ENCODE measurements at regions not wholly inside any gene's neighbourhood (a gene's known extent, or its start where the extent isn't known, plus 50 kb on each side); places are given as distances from the start of the nearest gene placed in this dataset.

DNA sequence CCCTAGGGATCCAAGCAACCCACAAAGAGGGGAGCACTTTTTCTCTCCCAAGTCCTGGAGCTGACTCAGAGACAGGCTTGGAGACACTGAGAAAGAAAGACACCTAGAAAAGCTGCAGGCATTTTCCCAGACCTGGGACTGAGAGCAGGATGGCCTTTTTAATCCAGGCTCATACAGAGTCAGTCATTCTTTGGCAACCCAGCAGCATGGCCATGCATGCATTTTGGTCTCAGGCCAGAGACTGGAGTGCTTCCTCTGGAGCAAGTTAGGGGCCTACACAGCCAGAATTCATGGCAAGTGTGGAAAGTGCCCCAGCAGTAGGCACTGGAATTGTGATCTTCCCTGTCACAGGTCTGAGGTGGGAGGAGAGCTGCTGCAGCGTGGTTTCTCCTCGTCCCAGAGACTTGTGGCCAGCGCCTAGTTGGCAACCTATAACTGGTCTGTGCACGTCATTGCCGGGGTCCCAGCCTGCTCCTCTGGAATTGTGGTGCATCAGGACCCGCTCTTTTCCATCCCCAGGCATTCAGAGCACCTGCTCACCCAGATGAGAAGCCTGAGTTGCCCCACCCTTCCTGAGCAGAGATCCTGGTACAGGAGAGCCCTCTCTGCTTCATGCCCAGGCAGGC lies 231.9 kb upstream of the RAB6C start:
- DNase-seq = no peak
- in situ Hi-C loops (cut with HindIII; ENCODE audit: low pct_ligation_motif_present, low sequenced_read_pairs) = no loop called here
- Histone ChIP-seq H3K27me3 (replicated peaks) (no peaks in the 10 kb centered on the region), H3K27ac (no peak overlapping the region), H3K36me3 (replicated peaks) (no peaks in the 10 kb centered on the region), H3K4me3 (ENCODE audit: low read depth, low read length) (no peak overlapping the region)
- TF ChIP-seq, protein P1, sequence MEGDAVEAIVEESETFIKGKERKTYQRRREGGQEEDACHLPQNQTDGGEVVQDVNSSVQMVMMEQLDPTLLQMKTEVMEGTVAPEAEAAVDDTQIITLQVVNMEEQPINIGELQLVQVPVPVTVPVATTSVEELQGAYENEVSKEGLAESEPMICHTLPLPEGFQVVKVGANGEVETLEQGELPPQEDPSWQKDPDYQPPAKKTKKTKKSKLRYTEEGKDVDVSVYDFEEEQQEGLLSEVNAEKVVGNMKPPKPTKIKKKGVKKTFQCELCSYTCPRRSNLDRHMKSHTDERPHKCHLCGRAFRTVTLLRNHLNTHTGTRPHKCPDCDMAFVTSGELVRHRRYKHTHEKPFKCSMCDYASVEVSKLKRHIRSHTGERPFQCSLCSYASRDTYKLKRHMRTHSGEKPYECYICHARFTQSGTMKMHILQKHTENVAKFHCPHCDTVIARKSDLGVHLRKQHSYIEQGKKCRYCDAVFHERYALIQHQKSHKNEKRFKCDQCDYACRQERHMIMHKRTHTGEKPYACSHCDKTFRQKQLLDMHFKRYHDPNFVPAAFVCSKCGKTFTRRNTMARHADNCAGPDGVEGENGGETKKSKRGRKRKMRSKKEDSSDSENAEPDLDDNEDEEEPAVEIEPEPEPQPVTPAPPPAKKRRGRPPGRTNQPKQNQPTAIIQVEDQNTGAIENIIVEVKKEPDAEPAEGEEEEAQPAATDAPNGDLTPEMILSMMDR (IDR thresholded peaks at IDR 0.05; ENCODE audit: low read depth, low read length, missing control alignments) = no peak

DNA sequence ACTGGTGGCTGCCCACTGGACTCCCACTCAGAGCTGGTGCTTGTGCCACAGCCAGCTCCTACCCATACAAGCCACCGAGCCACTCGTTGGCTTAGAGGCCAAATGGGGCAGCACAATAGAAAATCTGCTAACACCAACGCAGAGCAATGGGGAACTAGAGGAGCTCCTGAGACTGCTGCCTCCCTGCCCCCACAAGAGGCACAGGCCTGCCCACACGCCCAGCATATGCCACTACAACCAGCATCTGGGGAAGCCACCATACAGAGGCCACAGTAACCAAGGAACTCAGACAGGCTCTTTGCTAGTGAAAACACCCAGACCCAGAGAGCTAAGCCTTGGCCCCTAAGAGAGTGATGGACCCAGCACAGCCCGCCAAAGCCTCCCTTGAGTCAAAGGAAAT lies 231.2 kb upstream of the RAB6C start:
- TF ChIP-seq, protein P1 (IDR thresholded peaks at IDR 0.05; ENCODE audit: low read depth, low read length, missing control alignments) = no peak
- DNase-seq = no peak
- in situ Hi-C loops (cut with HindIII; ENCODE audit: low pct_ligation_motif_present, low sequenced_read_pairs) = no loop called here
- H3K27me3 ChIP-seq (replicated peaks) = no peaks in the 10 kb centered on the region
- H3K27ac ChIP-seq = no peak overlapping the region
- no peak overlapping the region for H3K4me3 ChIP-seq (ENCODE audit: low read depth, low read length)
- no peaks in the 10 kb centered on the region for H3K36me3 ChIP-seq (replicated peaks)

DNA sequence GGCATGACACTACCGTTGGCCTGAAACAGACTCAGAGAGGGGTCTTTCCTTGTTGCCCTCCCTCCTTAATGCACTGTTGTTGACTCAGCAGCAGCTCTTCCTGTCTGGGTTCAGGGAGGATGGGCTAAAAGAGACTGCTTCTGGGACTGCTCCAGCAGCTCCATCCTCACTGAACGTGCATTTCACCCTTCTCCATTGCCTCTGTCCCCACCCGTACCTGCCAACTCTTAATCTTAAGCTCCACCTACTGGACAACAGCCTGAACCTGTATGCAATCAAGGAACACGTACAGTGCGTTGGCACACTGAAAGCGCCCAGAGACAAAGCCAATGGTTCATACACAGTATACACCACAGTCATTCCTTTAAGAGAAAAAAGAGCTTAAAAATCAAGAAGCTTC lies 230.8 kb upstream of the RAB6C start:
- no peak for DNase-seq
- TF ChIP-seq, protein P1 (IDR thresholded peaks at IDR 0.05; ENCODE audit: low read depth, low read length, missing control alignments) = no peak
- in situ Hi-C loops (cut with HindIII; ENCODE audit: low pct_ligation_motif_present, low sequenced_read_pairs) = no loop called here

DNA sequence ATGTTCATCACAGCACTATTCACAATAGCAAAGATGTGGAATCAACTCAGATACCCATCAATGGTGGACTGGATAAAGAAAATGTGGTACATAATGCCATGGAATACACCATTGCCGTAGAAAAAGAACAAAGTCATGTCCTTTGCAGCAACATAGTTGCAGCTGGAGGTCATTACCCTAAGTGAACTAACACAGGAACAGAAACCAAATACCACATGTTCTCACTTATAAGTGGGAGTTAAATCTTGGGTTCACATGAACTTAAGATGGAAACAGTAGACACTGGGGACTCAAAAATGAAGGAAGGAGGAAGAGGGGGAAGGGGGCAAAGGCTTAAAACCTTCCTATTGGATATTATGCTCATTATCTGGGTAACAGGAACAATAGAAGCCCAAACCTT lies 228.1 kb upstream of the RAB6C start:
- DNase-seq = no peak
- Histone ChIP-seq H3K4me3 (ENCODE audit: low read depth, low read length) (no peak overlapping the region), H3K36me3 (replicated peaks) (no peaks in the 10 kb centered on the region), H3K27me3 (replicated peaks) (no peaks in the 10 kb centered on the region), H3K27ac (no peak overlapping the region)
- TF ChIP-seq, protein P1 (IDR thresholded peaks at IDR 0.05; ENCODE audit: low read depth, low read length, missing control alignments) = no peak
- in situ Hi-C loops (cut with HindIII; ENCODE audit: low pct_ligation_motif_present, low sequenced_read_pairs) = no loop called here

More for the DNA sequence above, 230.8 kb upstream of the RAB6C start:
- Histone ChIP-seq H3K36me3 (replicated peaks) (no peaks in the 10 kb centered on the region), H3K27me3 (replicated peaks) (no peaks in the 10 kb centered on the region), H3K4me3 (ENCODE audit: low read depth, low read length) (no peak overlapping the region), H3K27ac (no peak overlapping the region)

DNA sequence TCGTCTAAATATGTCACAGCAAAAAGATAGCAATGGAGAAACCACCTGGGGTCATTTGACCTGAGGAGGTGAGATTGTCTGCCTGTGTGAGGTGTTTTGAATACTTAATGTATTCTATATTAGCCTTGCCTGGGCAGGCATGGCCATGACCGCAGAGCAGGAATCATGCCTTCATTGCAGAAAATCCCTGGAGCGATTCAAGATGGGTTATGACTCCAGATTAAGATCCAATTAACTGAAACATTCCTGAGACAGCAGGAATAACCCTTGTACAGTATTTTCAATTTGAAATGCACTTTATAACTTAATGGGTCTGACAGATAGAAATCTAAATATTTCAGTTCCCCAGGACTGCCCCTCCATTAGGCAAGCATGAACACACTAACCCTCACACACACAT lies 227.3 kb upstream of the RAB6C start:
- in situ Hi-C loops (cut with HindIII; ENCODE audit: low pct_ligation_motif_present, low sequenced_read_pairs) = no loop called here
- Histone ChIP-seq H3K27me3 (replicated peaks) (no peaks in the 10 kb centered on the region), H3K27ac (no peak overlapping the region), H3K4me3 (ENCODE audit: low read depth, low read length) (no peak overlapping the region), H3K36me3 (replicated peaks) (no peaks in the 10 kb centered on the region)
- TF ChIP-seq, protein P1 (IDR thresholded peaks at IDR 0.05; ENCODE audit: low read depth, low read length, missing control alignments) = no peak
- no peak for DNase-seq

DNA sequence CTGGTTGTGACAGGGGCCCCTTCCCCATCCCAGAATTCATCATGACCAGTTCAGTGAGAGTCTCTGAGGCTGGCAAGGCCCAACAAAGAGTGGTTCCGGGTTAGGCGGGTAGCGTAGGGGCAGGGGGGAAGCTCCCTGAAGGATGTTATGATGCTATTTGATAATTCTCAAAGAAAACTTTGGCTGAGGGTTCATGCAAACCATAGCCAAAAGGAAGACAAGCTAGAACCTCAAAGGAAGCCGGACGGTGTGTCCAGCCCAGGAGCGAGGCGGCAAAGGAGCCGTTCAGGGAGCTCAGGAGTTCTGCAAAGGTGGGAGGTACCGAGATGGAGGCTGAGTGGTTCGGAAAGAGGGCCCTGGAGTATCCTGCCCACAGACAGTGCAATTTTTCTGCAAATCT lies 226.8 kb upstream of the RAB6C start:
- TF ChIP-seq, protein P1 (IDR thresholded peaks at IDR 0.05; ENCODE audit: low read depth, low read length, missing control alignments) = no peak
- no peaks in the 10 kb centered on the region for H3K36me3 ChIP-seq (replicated peaks)
- no peaks in the 10 kb centered on the region for H3K27me3 ChIP-seq (replicated peaks)
- DNase-seq = no peak
- in situ Hi-C loops (cut with HindIII; ENCODE audit: low pct_ligation_motif_present, low sequenced_read_pairs) = no loop called here
- no peak overlapping the region for H3K4me3 ChIP-seq (ENCODE audit: low read depth, low read length)
- H3K27ac ChIP-seq = no peak overlapping the region

All from brain microvascular endothelial cell (primary cell).